ENCODE measurements at regions not wholly inside any gene's neighbourhood (a gene's known extent, or its start where the extent isn't known, plus 50 kb on each side); places are given as distances from the start of the nearest gene placed in this dataset.

DNA sequence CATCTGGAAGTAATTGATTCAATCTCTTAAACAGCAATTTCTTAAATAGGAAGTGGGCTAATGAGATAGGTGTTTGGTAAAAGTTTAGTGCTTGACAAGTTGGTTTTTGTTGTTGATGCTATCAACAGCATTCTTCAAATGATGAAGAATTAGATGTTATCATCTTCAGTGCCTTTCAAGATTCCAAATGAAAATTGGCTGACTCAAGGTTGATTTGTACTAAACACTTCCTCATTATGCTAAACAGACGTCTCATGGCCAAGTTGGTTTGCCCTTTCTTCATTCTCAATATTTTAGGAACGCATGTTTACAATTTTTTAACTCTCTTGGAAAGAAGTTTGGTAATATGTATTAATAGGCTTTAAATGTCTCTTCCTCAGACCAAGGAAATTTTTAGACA, 86.0 kb downstream of the MID1IP1 start:
- H3K9me3 ChIP-seq (ENCODE audit: control insufficient read depth, insufficient read depth, low read depth, low read length): no peaks in the 10 kb centered on the region
- CTCF ChIA-PET: no interaction called here
- POLR2A ChIA-PET: no interaction called here
- no peaks in the 10 kb centered on the region for H3K4me1 ChIP-seq (ENCODE audit: control insufficient read depth, insufficient read depth, low read length)
- TF ChIP-seq BCL11B (tag by site-specific recombination; IDR thresholded peaks at IDR 0.05; ENCODE audit: low read depth) (no peak), ZNF623 (tag by site-specific recombination; IDR thresholded peaks at IDR 0.05) (no peak), ZNF654 (tag by site-specific recombination; IDR thresholded peaks at IDR 0.05; ENCODE audit: low read depth) (no peak), YY2 (tag by site-specific recombination; IDR thresholded peaks at IDR 0.05) (no peak), TCF7L2 (IDR thresholded peaks at IDR 0.05; ENCODE audit: borderline replicate concordance, low read depth, low read length) (no peak), SP3 (tag by site-specific recombination; IDR thresholded peaks at IDR 0.05) (no peak), ZNF580 (tag by site-specific recombination; IDR thresholded peaks at IDR 0.05) (no peak), ZNF843 (tag by site-specific recombination; IDR thresholded peaks at IDR 0.05) (no peak), SP2 (tag by site-specific recombination; IDR thresholded peaks at IDR 0.05) (no peak), ZNF621 (tag by site-specific recombination; IDR thresholded peaks at IDR 0.05) (no peak), ZNF155 (tag by site-specific recombination; IDR thresholded peaks at IDR 0.05) (no peak), ZSCAN4 (tag by site-specific recombination; IDR thresholded peaks at IDR 0.05) (no peak), ZNF121 (tag by site-specific recombination; IDR thresholded peaks at IDR 0.05) (no peak)
- TF ChIP-seq, protein P1, sequence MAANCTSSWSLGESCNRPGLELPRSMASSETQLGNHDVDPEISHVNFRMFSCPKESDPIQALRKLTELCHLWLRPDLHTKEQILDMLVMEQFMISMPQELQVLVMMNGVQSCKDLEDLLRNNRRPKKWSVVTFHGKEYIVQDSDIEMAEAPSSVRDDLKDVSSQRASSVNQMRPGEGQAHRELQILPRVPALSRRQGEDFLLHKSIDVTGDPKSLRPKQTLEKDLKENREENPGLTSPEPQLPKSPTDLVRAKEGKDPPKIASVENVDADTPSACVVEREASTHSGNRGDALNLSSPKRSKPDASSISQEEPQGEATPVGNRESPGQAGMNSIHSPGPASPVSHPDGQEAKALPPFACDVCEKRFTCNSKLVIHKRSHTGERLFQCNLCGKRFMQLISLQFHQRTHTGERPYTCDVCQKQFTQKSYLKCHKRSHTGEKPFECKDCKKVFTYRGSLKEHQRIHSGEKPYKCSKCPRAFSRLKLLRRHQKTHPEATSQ (tag by site-specific recombination; IDR thresholded peaks at IDR 0.05): no peak
- no peak overlapping the region for H3K27ac ChIP-seq (ENCODE audit: extremely low read depth, low read depth, low read length)
- no peaks in the 10 kb centered on the region for H3K36me3 ChIP-seq (ENCODE audit: control insufficient read depth in 2 of 2, insufficient read depth in 1 of 2, low read length in 2 of 2)
- no peak overlapping the region for H3K4me3 ChIP-seq (ENCODE audit: low read depth, low read length)

DNA sequence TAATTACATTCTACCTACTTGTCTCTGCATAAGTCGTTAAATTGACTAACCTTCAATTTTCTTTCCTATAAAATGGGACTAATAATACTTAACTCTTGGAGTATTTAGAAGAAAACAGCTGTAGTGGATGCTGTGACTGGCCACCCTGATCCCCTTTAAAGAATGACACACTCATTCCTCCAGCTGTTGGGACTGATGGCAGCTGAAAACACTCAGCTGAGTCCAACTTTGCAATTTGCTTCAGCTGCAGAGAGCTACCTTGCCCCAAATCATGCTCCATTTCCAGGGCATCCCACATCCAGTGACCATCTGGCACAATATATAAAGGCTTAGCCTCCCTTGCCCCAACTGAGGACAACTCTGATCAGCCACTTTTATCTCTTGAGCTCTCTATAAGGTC, 89.1 kb downstream of the MID1IP1 start:
- no peak overlapping the region for H3K27ac ChIP-seq (ENCODE audit: extremely low read depth, low read depth, low read length)
- ChIA-PET CTCF (interaction anchor here (0.7 kb wide), 1 partner anchor 19 kb away, joined by 3 read pairs; no protein-coding TSS in a partner anchor), POLR2A (no interaction called here)

More for the DNA sequence above, 89.1 kb downstream of the MID1IP1 start:
- H3K36me3 ChIP-seq (ENCODE audit: control insufficient read depth in 2 of 2, insufficient read depth in 1 of 2, low read length in 2 of 2): no peaks in the 10 kb centered on the region
- H3K4me1 ChIP-seq (ENCODE audit: control insufficient read depth, insufficient read depth, low read length): no peaks in the 10 kb centered on the region
- H3K9me3 ChIP-seq (ENCODE audit: control insufficient read depth, insufficient read depth, low read depth, low read length): no peaks in the 10 kb centered on the region
- TF ChIP-seq ZFHX2 (tag by site-specific recombination; conservative IDR thresholded peaks at IDR 0.05) (no peak), CTCF (tag by site-specific recombination; IDR thresholded peaks at IDR 0.05) (no peak), ZNF341 (tag by site-specific recombination; IDR thresholded peaks at IDR 0.05; ENCODE audit: low read depth) (no peak), ZNF391 (tag by site-specific recombination; IDR thresholded peaks at IDR 0.05; ENCODE audit: borderline replicate concordance, low read depth) (no peak), ZNF777 (tag by site-specific recombination; IDR thresholded peaks at IDR 0.05; ENCODE audit: borderline replicate concordance) (no peak), ZNF138 (tag by site-specific recombination; IDR thresholded peaks at IDR 0.05; ENCODE audit: borderline replicate concordance) (no peak), ZNF768 (tag by site-specific recombination; IDR thresholded peaks at IDR 0.05) (no peak), ZNF223 (tag by site-specific recombination; IDR thresholded peaks at IDR 0.05) (no peak), KLF10 (tag by site-specific recombination; IDR thresholded peaks at IDR 0.05) (no peak), ZNF677 (tag by site-specific recombination; IDR thresholded peaks at IDR 0.05) (no peak), ZNF623 (tag by site-specific recombination; IDR thresholded peaks at IDR 0.05) (no peak), MZF1 (tag by site-specific recombination; IDR thresholded peaks at IDR 0.05; ENCODE audit: borderline replicate concordance) (no peak)
- TF ChIP-seq, protein P2, sequence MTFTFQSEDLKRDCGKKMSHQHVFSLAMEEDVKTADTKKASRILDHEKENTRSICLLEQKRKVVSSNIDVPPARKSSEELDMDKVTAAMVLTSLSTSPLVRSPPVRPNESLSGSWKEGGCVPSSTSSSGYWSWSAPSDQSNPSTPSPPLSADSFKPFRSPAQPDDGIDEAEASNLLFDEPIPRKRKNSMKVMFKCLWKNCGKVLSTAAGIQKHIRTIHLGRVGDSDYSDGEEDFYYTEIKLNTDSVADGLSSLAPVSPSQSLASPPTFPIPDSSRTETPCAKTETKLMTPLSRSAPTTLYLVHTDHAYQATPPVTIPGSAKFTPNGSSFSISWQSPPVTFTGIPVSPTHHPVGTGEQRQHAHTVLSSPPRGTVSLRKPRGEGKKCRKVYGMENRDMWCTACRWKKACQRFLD (tag by site-specific recombination; IDR thresholded peaks at IDR 0.05): no peak
- no peak overlapping the region for H3K4me3 ChIP-seq (ENCODE audit: low read depth, low read length)

All from HEK293 (cell line).